ENCODE measurements at regions not wholly inside any gene's neighbourhood (a gene's known extent, or its start where the extent isn't known, plus 50 kb on each side); places are given as distances from the start of the nearest gene placed in this dataset.

GRCh38 chr1:199743227-199743626 lies 284.3 kb upstream of the NR5A2 start:
- Histone ChIP-seq H3K36me3 (ENCODE audit: control insufficient read depth in 2 of 2, insufficient read depth in 2 of 2, low read length in 2 of 2) (no peaks in the 10 kb centered on the region), H3K27ac (ENCODE audit: low read length) (no peak overlapping the region), H3K4me3 (ENCODE audit: low read length in 2 of 2) (no peak overlapping the region), H3K27me3 (ENCODE audit: control insufficient read depth in 1 of 2, insufficient read depth in 2 of 2, low read length in 2 of 2) (peaks cover 0 to 2% of the 10 kb centered on the region in 2 donors), H3K4me1 (ENCODE audit: control insufficient read depth, insufficient read depth, low read length) (no peaks in the 10 kb centered on the region), H3K9ac (ENCODE audit: low read length in 2 of 2) (no peak overlapping the region), H3K9me3 (ENCODE audit: control insufficient read depth in 2 of 2, low read length in 2 of 2) (no peaks in the 10 kb centered on the region)

GRCh38 chr1:199746666-199747384 lies 280.7 kb upstream of the NR5A2 start:
- Histone ChIP-seq H3K9me3 (ENCODE audit: control insufficient read depth in 2 of 2, low read length in 2 of 2) (no peaks in the 10 kb centered on the region), H3K27ac (ENCODE audit: low read length) (no peak overlapping the region)

GRCh38 chr1:199747984-199748383 lies 279.5 kb upstream of the NR5A2 start:
- Histone ChIP-seq H3K36me3 (ENCODE audit: control insufficient read depth in 2 of 2, insufficient read depth in 2 of 2, low read length in 2 of 2) (no peaks in the 10 kb centered on the region), H3K27ac (ENCODE audit: low read length) (no peak overlapping the region), H3K9ac (ENCODE audit: low read length in 2 of 2) (no peak overlapping the region), H3K4me1 (ENCODE audit: control insufficient read depth, insufficient read depth, low read length) (no peaks in the 10 kb centered on the region), H3K9me3 (ENCODE audit: control insufficient read depth in 2 of 2, low read length in 2 of 2) (no peaks in the 10 kb centered on the region), H3K4me3 (ENCODE audit: low read length in 2 of 2) (no peak overlapping the region), H3K27me3 (ENCODE audit: control insufficient read depth in 1 of 2, insufficient read depth in 2 of 2, low read length in 2 of 2) (peaks cover 0 to 2% of the 10 kb centered on the region in 2 donors)

More at GRCh38 chr1:199746666-199747384, 280.7 kb upstream of the NR5A2 start:
- Histone ChIP-seq H3K36me3 (ENCODE audit: control insufficient read depth in 2 of 2, insufficient read depth in 2 of 2, low read length in 2 of 2) (no peaks in the 10 kb centered on the region), H3K4me3 (ENCODE audit: low read length in 2 of 2) (no peak overlapping the region), H3K9ac (ENCODE audit: low read length in 2 of 2) (no peak overlapping the region), H3K27me3 (ENCODE audit: control insufficient read depth in 1 of 2, insufficient read depth in 2 of 2, low read length in 2 of 2) (peaks cover 0 to 2% of the 10 kb centered on the region in 2 donors), H3K4me1 (ENCODE audit: control insufficient read depth, insufficient read depth, low read length) (no peaks in the 10 kb centered on the region)

GRCh38 chr1:199751506-199751905 lies 276.0 kb upstream of the NR5A2 start:
- no peaks in the 10 kb centered on the region for H3K4me1 ChIP-seq (ENCODE audit: control insufficient read depth, insufficient read depth, low read length)
- no peak overlapping the region for H3K4me3 ChIP-seq (ENCODE audit: low read length in 2 of 2)
- no peaks in the 10 kb centered on the region for H3K9me3 ChIP-seq (ENCODE audit: control insufficient read depth in 2 of 2, low read length in 2 of 2)
- no peak overlapping the region for H3K27ac ChIP-seq (ENCODE audit: low read length)
- no peaks in the 10 kb centered on the region for H3K36me3 ChIP-seq (ENCODE audit: control insufficient read depth in 2 of 2, insufficient read depth in 2 of 2, low read length in 2 of 2)
- H3K9ac ChIP-seq (ENCODE audit: low read length in 2 of 2) = no peak overlapping the region
- H3K27me3 ChIP-seq (ENCODE audit: control insufficient read depth in 1 of 2, insufficient read depth in 2 of 2, low read length in 2 of 2) = no peaks in the 10 kb centered on the region

GRCh38 chr1:199751962-199752687 lies 275.4 kb upstream of the NR5A2 start:
- Histone ChIP-seq H3K27ac (ENCODE audit: low read length) (no peak overlapping the region), H3K9me3 (ENCODE audit: control insufficient read depth in 2 of 2, low read length in 2 of 2) (no peaks in the 10 kb centered on the region), H3K9ac (ENCODE audit: low read length in 2 of 2) (no peak overlapping the region), H3K36me3 (ENCODE audit: control insufficient read depth in 2 of 2, insufficient read depth in 2 of 2, low read length in 2 of 2) (no peaks in the 10 kb centered on the region), H3K4me1 (ENCODE audit: control insufficient read depth, insufficient read depth, low read length) (no peaks in the 10 kb centered on the region), H3K4me3 (ENCODE audit: low read length in 2 of 2) (no peak overlapping the region), H3K27me3 (ENCODE audit: control insufficient read depth in 1 of 2, insufficient read depth in 2 of 2, low read length in 2 of 2) (no peaks in the 10 kb centered on the region)

- H3K4me1 ChIP-seq (ENCODE audit: control insufficient read depth, insufficient read depth, low read length) = no peaks in the 10 kb centered on the region
- H3K9me3 ChIP-seq (ENCODE audit: control insufficient read depth in 2 of 2, low read length in 2 of 2) = no peaks in the 10 kb centered on the region
- H3K36me3 ChIP-seq (ENCODE audit: control insufficient read depth in 2 of 2, insufficient read depth in 2 of 2, low read length in 2 of 2) = no peaks in the 10 kb centered on the region
- no peak overlapping the region for H3K4me3 ChIP-seq (ENCODE audit: low read length in 2 of 2)
- no peak overlapping the region for H3K27ac ChIP-seq (ENCODE audit: low read length)
- no peaks in the 10 kb centered on the region for H3K27me3 ChIP-seq (ENCODE audit: control insufficient read depth in 1 of 2, insufficient read depth in 2 of 2, low read length in 2 of 2)
- no peak overlapping the region for H3K9ac ChIP-seq (ENCODE audit: low read length in 2 of 2)
Observed at GRCh38 chr1:199752688-199753027, 274.9 kb upstream of the NR5A2 start.

GRCh38 chr1:199753513-199753912 lies 274.0 kb upstream of the NR5A2 start:
- Histone ChIP-seq H3K27ac (ENCODE audit: low read length) (no peak overlapping the region), H3K9ac (ENCODE audit: low read length in 2 of 2) (no peak overlapping the region), H3K36me3 (ENCODE audit: control insufficient read depth in 2 of 2, insufficient read depth in 2 of 2, low read length in 2 of 2) (no peaks in the 10 kb centered on the region), H3K27me3 (ENCODE audit: control insufficient read depth in 1 of 2, insufficient read depth in 2 of 2, low read length in 2 of 2) (no peaks in the 10 kb centered on the region), H3K9me3 (ENCODE audit: control insufficient read depth in 2 of 2, low read length in 2 of 2) (no peaks in the 10 kb centered on the region), H3K4me3 (ENCODE audit: low read length in 2 of 2) (no peak overlapping the region), H3K4me1 (ENCODE audit: control insufficient read depth, insufficient read depth, low read length) (no peaks in the 10 kb centered on the region)

GRCh38 chr1:199756066-199756465 lies 271.4 kb upstream of the NR5A2 start:
- Histone ChIP-seq H3K9ac (ENCODE audit: low read length in 2 of 2) (no peak overlapping the region), H3K27ac (ENCODE audit: low read length) (no peak overlapping the region), H3K36me3 (ENCODE audit: control insufficient read depth in 2 of 2, insufficient read depth in 2 of 2, low read length in 2 of 2) (no peaks in the 10 kb centered on the region), H3K4me1 (ENCODE audit: control insufficient read depth, insufficient read depth, low read length) (no peaks in the 10 kb centered on the region), H3K4me3 (ENCODE audit: low read length in 2 of 2) (no peak overlapping the region), H3K27me3 (ENCODE audit: control insufficient read depth in 1 of 2, insufficient read depth in 2 of 2, low read length in 2 of 2) (no peaks in the 10 kb centered on the region), H3K9me3 (ENCODE audit: control insufficient read depth in 2 of 2, low read length in 2 of 2) (no peaks in the 10 kb centered on the region)

GRCh38 chr1:199758626-199759255 lies 268.8 kb upstream of the NR5A2 start:
- Histone ChIP-seq H3K9me3 (ENCODE audit: control insufficient read depth in 2 of 2, low read length in 2 of 2) (no peaks in the 10 kb centered on the region), H3K4me3 (ENCODE audit: low read length in 2 of 2) (no peak overlapping the region), H3K36me3 (ENCODE audit: control insufficient read depth in 2 of 2, insufficient read depth in 2 of 2, low read length in 2 of 2) (no peaks in the 10 kb centered on the region), H3K9ac (ENCODE audit: low read length in 2 of 2) (no peak overlapping the region), H3K27me3 (ENCODE audit: control insufficient read depth in 1 of 2, insufficient read depth in 2 of 2, low read length in 2 of 2) (no peaks in the 10 kb centered on the region), H3K4me1 (ENCODE audit: control insufficient read depth, insufficient read depth, low read length) (no peaks in the 10 kb centered on the region), H3K27ac (ENCODE audit: low read length) (no peak overlapping the region)

GRCh38 chr1:199759268-199759730 lies 268.2 kb upstream of the NR5A2 start:
- Histone ChIP-seq H3K27ac (ENCODE audit: low read length) (no peak overlapping the region), H3K9me3 (ENCODE audit: control insufficient read depth in 2 of 2, low read length in 2 of 2) (no peaks in the 10 kb centered on the region), H3K4me1 (ENCODE audit: control insufficient read depth, insufficient read depth, low read length) (no peaks in the 10 kb centered on the region), H3K27me3 (ENCODE audit: control insufficient read depth in 1 of 2, insufficient read depth in 2 of 2, low read length in 2 of 2) (no peaks in the 10 kb centered on the region), H3K4me3 (ENCODE audit: low read length in 2 of 2) (no peak overlapping the region), H3K9ac (ENCODE audit: low read length in 2 of 2) (no peak overlapping the region), H3K36me3 (ENCODE audit: control insufficient read depth in 2 of 2, insufficient read depth in 2 of 2, low read length in 2 of 2) (no peaks in the 10 kb centered on the region)

All from stomach smooth muscle (tissue), 2 donors.